Thyroid gland (tissue), 4 donors: ENCODE measurements at regions not wholly inside any gene's neighbourhood (a gene's known extent, or its start where the extent isn't known, plus 50 kb on each side); places are given as distances from the start of the nearest gene placed in this dataset.

Source experiments
- POLR2A ChIP-seq, 2 donors: fragments of 450-650 bp; IDR thresholded peaks; one replicate each; pipeline ENCODE4 v1.6.1; 2017; ENCODE audit warnings: antibody characterized with exemption in 2 of 2, mild to moderate bottlenecking in 2 of 2, moderate library complexity in 1 of 2
- TF ChIP-seq, protein P1 (sequence below), 6 experiments: fragments of 200-600 bp in 3 of 6; fragments of 450-650 bp in 3 of 6; sonication (generic) in 3 of 6; IDR thresholded peaks; one replicate each; pipeline ENCODE4 v1.5.1; 2016 to 2019; ENCODE audit warnings: antibody characterized with exemption in 6 of 6, mild to moderate bottlenecking in 2 of 6, inconsistent platforms in 1 of 6, moderate library complexity in 1 of 6

DNA sequence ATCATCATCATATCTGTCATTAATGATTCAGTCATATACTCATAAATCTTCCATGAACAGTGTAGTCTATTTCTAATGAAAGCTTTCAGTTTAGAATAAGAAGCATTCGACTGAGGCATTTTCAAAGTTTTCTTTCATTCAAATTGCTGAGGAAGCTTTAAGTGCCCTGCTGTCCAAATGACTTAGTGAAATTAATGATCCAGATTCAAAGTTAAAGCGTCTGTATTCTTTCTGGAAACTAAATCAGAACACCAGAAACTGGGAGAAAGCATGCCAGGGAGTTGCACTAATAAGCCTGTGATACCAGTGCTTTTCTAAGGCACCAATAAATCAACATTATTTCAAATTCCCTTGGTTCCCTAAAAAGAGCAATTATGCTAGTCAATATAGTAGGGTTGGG lies 367.8 kb upstream of the ANO5 start:
- TF ChIP-seq, protein P1, sequence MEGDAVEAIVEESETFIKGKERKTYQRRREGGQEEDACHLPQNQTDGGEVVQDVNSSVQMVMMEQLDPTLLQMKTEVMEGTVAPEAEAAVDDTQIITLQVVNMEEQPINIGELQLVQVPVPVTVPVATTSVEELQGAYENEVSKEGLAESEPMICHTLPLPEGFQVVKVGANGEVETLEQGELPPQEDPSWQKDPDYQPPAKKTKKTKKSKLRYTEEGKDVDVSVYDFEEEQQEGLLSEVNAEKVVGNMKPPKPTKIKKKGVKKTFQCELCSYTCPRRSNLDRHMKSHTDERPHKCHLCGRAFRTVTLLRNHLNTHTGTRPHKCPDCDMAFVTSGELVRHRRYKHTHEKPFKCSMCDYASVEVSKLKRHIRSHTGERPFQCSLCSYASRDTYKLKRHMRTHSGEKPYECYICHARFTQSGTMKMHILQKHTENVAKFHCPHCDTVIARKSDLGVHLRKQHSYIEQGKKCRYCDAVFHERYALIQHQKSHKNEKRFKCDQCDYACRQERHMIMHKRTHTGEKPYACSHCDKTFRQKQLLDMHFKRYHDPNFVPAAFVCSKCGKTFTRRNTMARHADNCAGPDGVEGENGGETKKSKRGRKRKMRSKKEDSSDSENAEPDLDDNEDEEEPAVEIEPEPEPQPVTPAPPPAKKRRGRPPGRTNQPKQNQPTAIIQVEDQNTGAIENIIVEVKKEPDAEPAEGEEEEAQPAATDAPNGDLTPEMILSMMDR (IDR thresholded peaks at IDR 0.05): no peak
- TF ChIP-seq POLR2A (IDR thresholded peaks at IDR 0.05): no peak
